ENCODE measurements at regions not wholly inside any gene's neighbourhood (a gene's known extent, or its start where the extent isn't known, plus 50 kb on each side); places are given as distances from the start of the nearest gene placed in this dataset.

DNA sequence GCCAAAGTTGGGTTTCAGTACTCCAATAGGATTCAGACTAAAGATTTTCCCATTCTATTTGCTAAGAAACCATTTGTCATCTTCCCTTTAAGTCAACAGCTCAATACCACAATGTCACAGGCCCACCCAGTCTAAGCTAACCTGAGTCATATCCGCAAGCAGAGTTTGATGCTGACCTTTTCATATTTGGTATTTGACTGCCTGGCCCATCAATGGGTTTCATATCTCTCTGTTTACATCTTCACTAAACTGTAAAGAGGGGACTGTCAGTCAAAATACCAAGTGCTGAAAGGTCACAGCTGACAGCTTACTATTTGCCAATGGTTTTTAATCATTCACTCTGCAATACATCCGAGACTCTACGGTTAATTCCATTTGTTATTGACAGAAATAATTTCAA is 707.5 kb upstream of the ACTRT1 start:
- Histone ChIP-seq H3K4me2 (ENCODE audit: low read length) (no peak overlapping the region), H3K9me2 (ENCODE audit: insufficient read depth, low read length) (no peaks in the 10 kb centered on the region), H3K36me3 (ENCODE audit: insufficient read depth, low read length) (no peaks in the 10 kb centered on the region), H3K27ac (ENCODE audit: low read length) (no peak overlapping the region), H2AFZ (ENCODE audit: low read depth, low read length) (no peak overlapping the region), H3K9me3 (ENCODE audit: low read length) (no peaks in the 10 kb centered on the region), H3F3A (ENCODE audit: insufficient read depth, low read length, poor library complexity, severe bottlenecking) (no peaks in the 10 kb centered on the region), H3K9ac (ENCODE audit: low read length) (no peak overlapping the region), H4K20me1 (ENCODE audit: insufficient read depth) (no peaks in the 10 kb centered on the region), H3K4me3 (ENCODE audit: low read length) (no peak overlapping the region), H3K79me2 (replicated peaks; ENCODE audit: insufficient read depth, low read length) (no peaks in the 10 kb centered on the region), H3K27me3 (ENCODE audit: insufficient read depth, low read depth, low read length) (no peaks in the 10 kb centered on the region)
- TF ChIP-seq REST (IDR thresholded peaks at IDR 0.05; ENCODE audit: borderline replicate concordance) (no peak), EP300 (conservative IDR thresholded peaks at IDR 0.05; ENCODE audit: poor library complexity, severe bottlenecking) (no peak), MXI1 (conservative IDR thresholded peaks at IDR 0.05; ENCODE audit: poor library complexity, severe bottlenecking) (no peak), EZH2 (IDR thresholded peaks at IDR 0.05; ENCODE audit: borderline replicate concordance, insufficient read depth, low read length, poor library complexity, severe bottlenecking) (no peak), RAD21 (conservative IDR thresholded peaks at IDR 0.05) (no peak), CTCF (IDR thresholded peaks at IDR 0.05; ENCODE audit: poor library complexity, severe bottlenecking) (no peak), TAF1 (IDR thresholded peaks at IDR 0.05; ENCODE audit: low read depth) (no peak), SMC3 (conservative IDR thresholded peaks at IDR 0.05; ENCODE audit: poor library complexity) (no peak)

DNA sequence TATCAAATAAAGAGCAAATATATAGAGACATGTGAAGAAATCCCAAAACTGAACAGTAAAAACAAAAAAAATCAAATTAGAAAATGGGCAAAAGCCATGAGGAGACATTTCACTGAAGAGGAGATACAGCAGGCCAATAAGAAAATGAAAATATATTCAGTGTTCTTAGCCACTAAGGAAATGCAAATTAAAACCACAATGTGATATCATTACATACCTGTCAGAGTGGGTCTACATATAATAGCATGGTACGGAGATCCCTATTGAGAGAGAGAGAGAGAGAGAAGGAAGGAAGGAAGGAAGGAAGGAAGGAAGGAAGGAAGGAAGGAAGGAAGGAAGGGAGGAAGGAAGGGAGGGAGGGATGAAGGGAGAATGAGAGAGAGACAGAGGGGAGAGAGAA is 707.0 kb upstream of the ACTRT1 start:
- Histone ChIP-seq H3K36me3 (ENCODE audit: insufficient read depth, low read length) (no peaks in the 10 kb centered on the region), H4K20me1 (ENCODE audit: insufficient read depth) (no peaks in the 10 kb centered on the region), H3K9ac (ENCODE audit: low read length) (no peak overlapping the region), H3K27ac (ENCODE audit: low read length) (no peak overlapping the region), H3K4me3 (ENCODE audit: low read length) (no peak overlapping the region), H3K4me2 (ENCODE audit: low read length) (no peak overlapping the region), H3K9me3 (ENCODE audit: low read length) (no peaks in the 10 kb centered on the region), H3F3A (ENCODE audit: insufficient read depth, low read length, poor library complexity, severe bottlenecking) (no peaks in the 10 kb centered on the region), H2AFZ (ENCODE audit: low read depth, low read length) (no peak overlapping the region), H3K27me3 (ENCODE audit: insufficient read depth, low read depth, low read length) (no peaks in the 10 kb centered on the region), H3K79me2 (replicated peaks; ENCODE audit: insufficient read depth, low read length) (no peaks in the 10 kb centered on the region), H3K9me2 (ENCODE audit: insufficient read depth, low read length) (no peaks in the 10 kb centered on the region)
- no peak for TF ChIP-seq EP300 (conservative IDR thresholded peaks at IDR 0.05; ENCODE audit: poor library complexity, severe bottlenecking)
- TF ChIP-seq TAF1 (IDR thresholded peaks at IDR 0.05; ENCODE audit: low read depth): no peak
- no peak for TF ChIP-seq POLR2AphosphoS5 (IDR thresholded peaks at IDR 0.05)
- TF ChIP-seq EZH2 (IDR thresholded peaks at IDR 0.05; ENCODE audit: borderline replicate concordance, insufficient read depth, low read length, poor library complexity, severe bottlenecking): no peak
- TF ChIP-seq RAD21 (conservative IDR thresholded peaks at IDR 0.05): no peak
- no peak for TF ChIP-seq MXI1 (conservative IDR thresholded peaks at IDR 0.05; ENCODE audit: poor library complexity, severe bottlenecking)
- no peak for TF ChIP-seq CTCF (IDR thresholded peaks at IDR 0.05; ENCODE audit: poor library complexity, severe bottlenecking)
- no peak for TF ChIP-seq SMC3 (conservative IDR thresholded peaks at IDR 0.05; ENCODE audit: poor library complexity)
- TF ChIP-seq REST (IDR thresholded peaks at IDR 0.05; ENCODE audit: borderline replicate concordance): no peak
